NB4 (cell line): ENCODE measurements at regions not wholly inside any gene's neighbourhood (a gene's known extent, or its start where the extent isn't known, plus 50 kb on each side); places are given as distances from the start of the nearest gene placed in this dataset.

ENCODE experiments used
- CTCF ChIP-seq: IDR thresholded peaks from one replicate; pipeline ENCODE4 v1.5.1; 2012; ENCODE audit warnings: low read depth, low read length
- MYC ChIP-seq: IDR thresholded peaks from 2 replicates; pipeline ENCODE4 v1.6.1; 2011; ENCODE audit warnings: low read depth, low read length
- POLR2A ChIP-seq: IDR thresholded peaks from 2 replicates; pipeline ENCODE4 v1.6.1; 2011; ENCODE audit warnings: mild to moderate bottlenecking; ENCODE audit not compliant: insufficient read length; ENCODE audit errors: extremely low read depth

GRCh38 chr4:159736411-159736810 is 633.5 kb downstream of the RAPGEF2 start:
- TF ChIP-seq CTCF = no peak
- TF ChIP-seq MYC = no peak
- no peak for TF ChIP-seq POLR2A
